Esophagus muscularis mucosa (tissue), 4 donors: ENCODE measurements at regions not wholly inside any gene's neighbourhood (a gene's known extent, or its start where the extent isn't known, plus 50 kb on each side); places are given as distances from the start of the nearest gene placed in this dataset.

Source experiments
- DNase-seq: peaks from one replicate; pipeline ENCODE4 v3.0.0-alpha.2; 2017; ENCODE audit errors: extremely low spot score
- H3K27ac ChIP-seq, 4 donors: fragments of 200-600 bp; sonication (generic); replicated peaks in 1 of 4; 1 replicate in 3 of 4; 2 replicates in 1 of 4; pipeline ENCODE4 v1.5.1; 2016 to 2019; ENCODE audit warnings: mild to moderate bottlenecking in 1 of 4
- H3K27me3 ChIP-seq, 4 donors: fragments of 200-600 bp; sonication (generic); one replicate each; pipeline versions ENCODE4 v1.5.1 to v1.6.0; 2016 to 2019
- H3K36me3 ChIP-seq, 4 donors: fragments of 200-600 bp; sonication (generic); one replicate each; pipeline ENCODE4 v1.5.1; 2016 to 2019
- H3K4me1 ChIP-seq, 4 donors: fragments of 200-600 bp; sonication (generic); one replicate each; pipeline ENCODE4 v1.5.1; 2016 to 2019
- H3K4me3 ChIP-seq, 4 donors: fragments of 200-600 bp; sonication (generic); 1 replicate in 2 of 4; 2 replicates in 2 of 4; pipeline ENCODE4 v1.5.1; 2016 to 2019; ENCODE audit warnings: mild to moderate bottlenecking in 4 of 4, moderate library complexity in 1 of 4
- H3K9me3 ChIP-seq, 4 donors: fragments of 200-600 bp; sonication (generic); 1 replicate in 3 of 4; 2 replicates in 1 of 4; pipeline ENCODE4 v1.5.1; 2016 to 2019
- CTCF ChIP-seq, 3 experiments: fragments of 200-600 bp in 2 of 3; fragments of 450-650 bp in 1 of 3; sonication (generic) in 2 of 3; IDR thresholded peaks; one replicate each; pipeline ENCODE4 v1.5.1; 2017 to 2019; ENCODE audit warnings: antibody characterized with exemption in 3 of 3, mild to moderate bottlenecking in 2 of 3, moderate library complexity in 1 of 3
- EP300 ChIP-seq: sonication (generic); formaldehyde crosslinking; IDR thresholded peaks from one replicate; pipeline ENCODE4 v1.6.1; 2017; ENCODE audit warnings: antibody characterized with exemption
- POLR2A ChIP-seq: fragments of 450-650 bp; IDR thresholded peaks from one replicate; pipeline ENCODE4 v1.6.1; 2017; ENCODE audit warnings: antibody characterized with exemption, moderate library complexity, mild to moderate bottlenecking, low read depth
- POLR2AphosphoS5 ChIP-seq, 2 donors: sonication (generic); formaldehyde crosslinking; IDR thresholded peaks; one replicate each; pipeline ENCODE4 v1.6.1; 2017; ENCODE audit warnings: antibody characterized with exemption in 2 of 2
- WGBS: methylation state at CpG from one replicate; pipeline ENCODE4 v1.1.5; 2018; 5-methylcytosine and 5-hydroxymethylcytosine counted together
- intact Hi-C: fragments of 100-400 bp; cut with DNase I; formaldehyde crosslinking; loops from one replicate; pipeline ENCODE4 v1.15.1; 2023

- Histone ChIP-seq H3K27me3 (no peaks in the 10 kb centered on the region), H3K9me3 (peaks cover 0 to 7% (median 0%) of the 10 kb centered on the region in 4 donors), H3K27ac (no peak overlapping the region), H3K36me3 (no peaks in the 10 kb centered on the region), H3K4me1 (no peaks in the 10 kb centered on the region), H3K4me3 (no peak overlapping the region)
- TF ChIP-seq POLR2A (no peak), EP300 (no peak), POLR2AphosphoS5 (IDR thresholded peaks at IDR 0.05) (no peak), CTCF (IDR thresholded peaks at IDR 0.05) (no peak)
- DNase-seq: no peak
- 87% methylated on average over 7 of the region's 7 CpGs for WGBS
- intact Hi-C loops: no loop called here
Measured at GRCh38 chr18:47719096-47719780, 211.2 kb downstream of the SMAD2 start.

- Histone ChIP-seq H3K9me3 (peaks cover 0 to 7% (median 0%) of the 10 kb centered on the region in 4 donors), H3K4me1 (no peaks in the 10 kb centered on the region), H3K27ac (no peak overlapping the region), H3K36me3 (no peaks in the 10 kb centered on the region), H3K4me3 (no peak overlapping the region), H3K27me3 (no peaks in the 10 kb centered on the region)
- intact Hi-C loops: no loop called here
- TF ChIP-seq EP300 (no peak), CTCF (IDR thresholded peaks at IDR 0.05) (no peak), POLR2A (no peak), POLR2AphosphoS5 (IDR thresholded peaks at IDR 0.05) (no peak)
- 73% methylated on average over 1 of the region's 1 CpG for WGBS
- no peak for DNase-seq
Measured at GRCh38 chr18:47718646-47719045, 211.8 kb downstream of the SMAD2 start.

- Histone ChIP-seq H3K36me3 (no peaks in the 10 kb centered on the region), H3K27ac (no peak overlapping the region), H3K27me3 (no peaks in the 10 kb centered on the region), H3K9me3 (peaks cover 0 to 7% (median 0%) of the 10 kb centered on the region in 4 donors), H3K4me1 (no peaks in the 10 kb centered on the region), H3K4me3 (no peak overlapping the region)
- no peak for DNase-seq
- 72% methylated on average over 3 of the region's 3 CpGs for WGBS
- TF ChIP-seq POLR2AphosphoS5 (IDR thresholded peaks at IDR 0.05): no peak
- intact Hi-C loops: no loop called here
Measured at GRCh38 chr18:47717257-47717656, 213.2 kb downstream of the SMAD2 start.

GRCh38 chr18:47716632-47717185 lies 213.8 kb downstream of the SMAD2 start:
- TF ChIP-seq POLR2A (no peak), POLR2AphosphoS5 (IDR thresholded peaks at IDR 0.05) (no peak), CTCF (IDR thresholded peaks at IDR 0.05) (no peak), EP300 (no peak)
- WGBS: 63% methylated on average over 6 of the region's 6 CpGs

GRCh38 chr18:47710451-47710850 lies 220.0 kb downstream of the SMAD2 start:
- no peak overlapping the region for H3K4me3 ChIP-seq
- no peaks in the 10 kb centered on the region for H3K4me1 ChIP-seq
- whole genome bisulfite sequencing: 78% methylated on average over 2 of the region's 2 CpGs
- no peak overlapping the region for H3K27ac ChIP-seq
- intact Hi-C loops: no loop called here
- H3K27me3 ChIP-seq: no peaks in the 10 kb centered on the region
- no peak for DNase-seq
- H3K9me3 ChIP-seq: no peaks in the 10 kb centered on the region
- TF ChIP-seq CTCF (IDR thresholded peaks at IDR 0.05): no peak
- TF ChIP-seq POLR2AphosphoS5 (IDR thresholded peaks at IDR 0.05): no peak
- no peak for TF ChIP-seq EP300
- TF ChIP-seq POLR2A: no peak
- H3K36me3 ChIP-seq: no peaks in the 10 kb centered on the region

More at GRCh38 chr18:47716632-47717185, 213.8 kb downstream of the SMAD2 start:
- H3K4me1 ChIP-seq: no peaks in the 10 kb centered on the region
- DNase-seq: no peak
- H3K27ac ChIP-seq: no peak overlapping the region
- intact Hi-C loops: no loop called here
- H3K9me3 ChIP-seq: peaks cover 0 to 7% (median 0%) of the 10 kb centered on the region in 4 donors
- H3K27me3 ChIP-seq: no peaks in the 10 kb centered on the region
- H3K36me3 ChIP-seq: no peaks in the 10 kb centered on the region
- no peak overlapping the region for H3K4me3 ChIP-seq
